Gastroesophageal sphincter (tissue), 3 donors: ENCODE measurements at regions not wholly inside any gene's neighbourhood (a gene's known extent, or its start where the extent isn't known, plus 50 kb on each side); places are given as distances from the start of the nearest gene placed in this dataset.

ENCODE experiments used
- EP300 ChIP-seq: sonication (generic); formaldehyde crosslinking; IDR thresholded peaks from one replicate; pipeline ENCODE4 v1.6.1; 2017; ENCODE audit warnings: antibody characterized with exemption, mild to moderate bottlenecking
- POLR2A ChIP-seq, 2 donors: fragments of 450-650 bp; IDR thresholded peaks; one replicate each; pipeline ENCODE4 v1.6.1; 2017; ENCODE audit warnings: antibody characterized with exemption in 2 of 2, mild to moderate bottlenecking in 2 of 2, moderate library complexity in 1 of 2
- POLR2AphosphoS5 ChIP-seq: sonication (generic); formaldehyde crosslinking; IDR thresholded peaks from one replicate; pipeline ENCODE4 v1.6.1; 2017; ENCODE audit warnings: antibody characterized with exemption
- TF ChIP-seq, protein P1 (sequence below), 4 experiments: fragments of 200-600 bp in 2 of 4; fragments of 450-650 bp in 2 of 4; sonication (generic) in 1 of 4; IDR thresholded peaks; one replicate each; pipeline ENCODE4 v1.5.1; 2017 to 2019; ENCODE audit warnings: antibody characterized with exemption in 4 of 4, mild to moderate bottlenecking in 2 of 4, moderate library complexity in 2 of 4

DNA sequence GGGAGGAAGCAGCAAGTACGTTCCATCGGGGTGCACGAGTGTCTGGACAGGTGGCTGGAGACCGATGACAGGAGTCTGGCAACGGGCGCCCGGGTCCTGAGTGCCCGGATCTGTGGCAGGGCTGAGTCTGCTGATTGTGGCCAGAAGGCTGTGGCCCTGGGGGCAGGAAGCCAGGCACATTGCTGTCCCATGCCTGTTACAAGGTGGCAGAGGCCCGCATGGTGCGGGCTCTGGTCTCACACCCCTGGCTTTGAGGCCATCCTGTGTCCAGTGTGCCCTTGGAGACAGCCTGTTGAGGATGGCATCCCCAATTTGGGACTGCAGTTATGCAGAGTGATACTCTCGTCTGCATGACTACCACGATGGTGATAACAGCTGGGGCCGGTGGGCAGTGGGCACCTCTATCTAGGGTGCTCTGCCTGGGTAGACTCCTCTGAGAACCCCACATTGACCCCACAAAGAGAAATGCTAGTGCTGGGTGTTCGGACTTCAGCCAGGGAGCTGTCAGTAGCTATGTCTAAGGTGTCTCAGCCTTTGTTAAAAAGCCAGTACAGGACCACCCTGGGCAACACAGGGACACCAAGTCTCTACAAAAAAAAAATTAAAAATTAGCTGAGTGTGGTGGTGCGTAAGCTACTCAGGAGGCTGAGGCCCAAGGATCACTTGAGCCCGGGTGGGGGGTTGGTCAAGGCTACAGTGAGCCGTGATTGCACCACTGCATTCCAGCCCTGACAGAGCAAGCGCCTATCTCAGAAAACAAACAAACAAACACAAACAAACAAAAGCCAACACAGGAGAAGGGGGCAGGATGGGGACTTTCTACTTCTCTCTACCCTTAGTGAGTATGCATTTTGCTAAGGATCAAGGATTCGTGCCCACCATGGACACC lies 88.3 kb downstream of the RHOB start:
- TF ChIP-seq, protein P1, sequence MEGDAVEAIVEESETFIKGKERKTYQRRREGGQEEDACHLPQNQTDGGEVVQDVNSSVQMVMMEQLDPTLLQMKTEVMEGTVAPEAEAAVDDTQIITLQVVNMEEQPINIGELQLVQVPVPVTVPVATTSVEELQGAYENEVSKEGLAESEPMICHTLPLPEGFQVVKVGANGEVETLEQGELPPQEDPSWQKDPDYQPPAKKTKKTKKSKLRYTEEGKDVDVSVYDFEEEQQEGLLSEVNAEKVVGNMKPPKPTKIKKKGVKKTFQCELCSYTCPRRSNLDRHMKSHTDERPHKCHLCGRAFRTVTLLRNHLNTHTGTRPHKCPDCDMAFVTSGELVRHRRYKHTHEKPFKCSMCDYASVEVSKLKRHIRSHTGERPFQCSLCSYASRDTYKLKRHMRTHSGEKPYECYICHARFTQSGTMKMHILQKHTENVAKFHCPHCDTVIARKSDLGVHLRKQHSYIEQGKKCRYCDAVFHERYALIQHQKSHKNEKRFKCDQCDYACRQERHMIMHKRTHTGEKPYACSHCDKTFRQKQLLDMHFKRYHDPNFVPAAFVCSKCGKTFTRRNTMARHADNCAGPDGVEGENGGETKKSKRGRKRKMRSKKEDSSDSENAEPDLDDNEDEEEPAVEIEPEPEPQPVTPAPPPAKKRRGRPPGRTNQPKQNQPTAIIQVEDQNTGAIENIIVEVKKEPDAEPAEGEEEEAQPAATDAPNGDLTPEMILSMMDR (IDR thresholded peaks at IDR 0.05), result no peak
- TF ChIP-seq POLR2A (IDR thresholded peaks at IDR 0.05), result no peak
- TF ChIP-seq POLR2AphosphoS5, result no peak
- no peak for TF ChIP-seq EP300
